NCI-H1694 treated with DMSO at 0.1 percent for 48 hours (cell line): ENCODE measurements at regions not wholly inside any gene's neighbourhood (a gene's known extent, or its start where the extent isn't known, plus 50 kb on each side); places are given as distances from the start of the nearest gene placed in this dataset.
"Not testable (repeated sequence)": the region's sequence is repeated elsewhere in the genome, so short reads cannot be mapped to it uniquely, and the experiment has no call there.

Experiments
- DNase-seq: peaks from one replicate; lab custom pipeline; 2025; lab: John Stamatoyannopoulos, UW

DNA sequence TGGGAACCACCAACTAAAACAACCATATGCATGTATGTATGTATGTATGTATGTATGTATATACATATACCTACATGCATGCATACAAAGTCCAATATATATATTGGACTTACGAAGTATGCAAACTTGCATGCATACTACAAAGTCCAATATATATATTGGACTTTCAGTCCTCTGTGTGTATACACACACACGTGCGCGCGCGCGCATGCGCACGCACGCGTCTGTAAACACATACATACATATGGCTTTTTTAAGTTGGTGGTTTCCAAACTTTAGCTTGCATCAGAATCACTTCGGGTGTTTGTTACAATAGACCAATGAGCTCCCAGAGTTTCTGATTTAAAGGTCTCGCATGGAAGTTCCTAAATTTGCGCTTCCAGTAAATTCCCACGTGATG lies 197.5 kb upstream of the C1orf87 start:
- no peak for DNase-seq

DNA sequence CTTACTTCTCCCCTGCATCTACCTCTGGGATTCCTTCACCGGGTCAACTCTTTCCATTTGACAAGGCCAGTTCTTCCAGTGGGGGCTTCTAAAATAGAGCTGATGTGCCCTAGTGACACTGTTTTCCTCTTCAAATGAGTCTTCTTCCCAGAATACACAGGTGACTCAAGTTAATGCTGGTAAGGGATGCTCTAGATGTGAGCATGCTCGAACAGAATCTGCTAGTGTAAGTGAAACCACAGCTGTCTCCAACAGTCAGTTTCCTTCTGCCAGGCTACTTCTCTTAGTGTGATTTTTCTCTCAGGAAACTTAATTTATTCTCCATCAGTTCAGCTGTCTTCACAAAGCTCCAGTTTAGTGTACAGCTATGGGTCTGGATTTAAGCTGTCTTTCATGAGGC lies 194.9 kb upstream of the C1orf87 start:
- no peak for DNase-seq

DNA sequence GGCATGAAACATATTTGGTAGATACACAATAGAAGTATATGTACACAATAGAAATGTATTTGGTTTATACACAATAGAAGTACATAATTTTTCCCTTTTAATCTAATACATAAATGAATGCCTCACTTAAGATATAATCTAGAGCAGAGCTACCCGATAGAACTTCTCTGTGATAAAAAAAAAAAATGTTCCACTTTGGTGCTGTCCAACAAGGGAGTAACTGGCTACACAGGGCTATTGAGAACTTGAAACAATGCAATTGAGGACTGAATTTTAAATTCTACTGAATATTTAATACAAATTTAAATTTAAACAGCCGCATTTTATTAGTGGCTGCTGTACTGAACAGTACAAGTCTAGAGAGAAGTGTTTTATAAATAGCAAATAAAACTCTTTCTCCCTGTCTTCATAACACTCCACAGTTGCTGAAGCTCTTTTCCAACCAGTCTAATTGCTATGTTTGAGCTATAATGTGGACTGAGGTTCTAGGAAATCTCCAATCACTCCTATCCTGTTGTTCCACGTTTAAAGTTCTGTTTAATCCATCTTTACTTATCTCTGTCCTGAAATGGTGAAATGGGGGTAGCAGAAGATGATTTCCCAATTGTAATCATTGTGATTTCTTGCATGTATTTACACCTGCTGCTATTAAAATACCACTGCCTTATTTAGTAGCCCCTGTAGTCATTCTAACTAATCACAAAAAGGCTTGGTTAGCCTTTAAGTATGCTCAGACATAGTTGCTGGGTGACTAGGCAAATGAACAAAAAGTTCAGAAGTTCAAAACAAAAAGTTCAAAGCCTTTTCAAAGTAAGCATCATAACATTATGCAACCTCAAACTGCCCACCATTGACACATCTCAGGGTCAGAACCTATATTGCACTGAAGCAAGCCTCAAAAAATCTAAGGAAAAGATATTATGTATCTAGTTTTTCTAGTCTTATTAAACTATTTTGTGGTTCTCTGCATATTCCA lies 192.3 kb upstream of the C1orf87 start:
- DNase-seq = no peak

DNA sequence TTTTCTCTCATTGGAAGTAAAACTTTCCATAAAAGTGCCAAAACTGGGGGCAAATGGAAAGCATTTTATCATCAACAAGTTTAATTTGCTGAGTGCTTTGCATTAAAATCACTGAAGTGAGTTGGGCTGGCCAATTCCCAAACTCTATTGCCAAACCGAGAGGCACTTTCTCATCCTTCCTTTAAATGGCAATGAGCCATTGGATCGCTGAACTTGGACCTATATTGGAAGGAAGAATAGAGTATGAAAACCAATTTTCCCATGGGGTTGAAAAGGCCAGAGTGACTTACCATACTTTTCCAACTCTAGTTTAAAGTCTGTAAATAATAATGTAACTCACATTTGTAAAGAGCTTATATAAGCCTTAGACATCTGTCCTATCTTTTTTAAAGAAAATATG lies 189.1 kb upstream of the C1orf87 start:
- no peak for DNase-seq

DNA sequence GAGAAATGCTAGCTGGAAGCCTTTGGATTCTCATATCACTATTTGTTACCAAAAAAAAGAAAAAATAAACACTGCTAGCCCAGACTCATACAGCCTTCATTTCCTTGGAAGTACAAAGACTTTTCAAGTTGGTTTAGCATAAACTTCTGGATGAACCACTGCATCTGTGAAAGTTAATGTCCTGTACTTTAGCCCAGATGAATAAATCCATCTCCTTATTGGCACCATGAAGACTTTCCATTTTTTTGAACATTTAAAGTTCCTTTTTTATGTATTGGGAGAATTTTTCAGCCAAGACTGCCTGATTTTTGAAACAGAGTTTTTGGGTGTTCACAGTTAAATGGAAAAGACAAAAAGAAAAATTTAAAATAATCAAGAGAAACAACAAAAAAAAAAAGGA lies 184.0 kb upstream of the C1orf87 start:
- no peak for DNase-seq

DNA sequence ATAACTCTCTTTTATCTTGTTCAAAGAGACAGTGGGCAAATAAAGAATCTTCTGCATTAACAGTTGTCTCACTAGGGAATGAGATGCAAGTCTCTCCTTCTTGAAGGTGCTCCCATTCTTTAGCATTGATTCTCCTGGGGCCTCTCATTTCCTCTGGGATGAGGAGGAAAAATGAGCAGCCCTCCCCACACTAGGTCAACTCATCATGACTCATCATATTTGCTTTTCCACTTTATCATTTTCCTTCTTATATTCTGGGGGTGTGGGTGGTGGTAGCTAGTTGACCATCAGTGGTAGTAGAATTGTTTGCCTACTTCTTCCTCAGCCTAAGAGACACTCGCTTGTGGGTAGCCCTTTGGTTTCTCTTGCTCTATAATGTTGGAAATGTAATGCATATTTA lies 182.0 kb upstream of the C1orf87 start:
- DNase-seq = no peak

DNA sequence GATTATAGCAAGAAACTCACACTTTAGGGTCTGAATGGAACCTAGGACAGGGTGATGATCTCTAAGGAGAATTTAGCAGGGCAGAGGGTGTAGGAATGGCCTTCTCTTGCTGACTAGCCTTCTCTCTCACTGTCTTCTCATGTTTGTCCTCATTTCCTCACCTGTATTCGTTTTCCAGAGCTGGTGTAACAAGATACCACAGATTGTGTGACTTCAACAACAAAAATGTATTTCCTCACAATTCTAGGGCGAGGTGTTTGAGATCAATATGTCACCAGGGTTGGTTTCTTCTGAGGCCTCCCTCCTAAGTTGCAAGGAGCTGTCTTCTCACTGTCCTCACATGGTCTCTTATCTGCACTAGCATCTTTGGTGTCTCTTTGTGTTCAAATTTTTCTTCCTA lies 177.9 kb upstream of the C1orf87 start:
- no peak for DNase-seq

DNA sequence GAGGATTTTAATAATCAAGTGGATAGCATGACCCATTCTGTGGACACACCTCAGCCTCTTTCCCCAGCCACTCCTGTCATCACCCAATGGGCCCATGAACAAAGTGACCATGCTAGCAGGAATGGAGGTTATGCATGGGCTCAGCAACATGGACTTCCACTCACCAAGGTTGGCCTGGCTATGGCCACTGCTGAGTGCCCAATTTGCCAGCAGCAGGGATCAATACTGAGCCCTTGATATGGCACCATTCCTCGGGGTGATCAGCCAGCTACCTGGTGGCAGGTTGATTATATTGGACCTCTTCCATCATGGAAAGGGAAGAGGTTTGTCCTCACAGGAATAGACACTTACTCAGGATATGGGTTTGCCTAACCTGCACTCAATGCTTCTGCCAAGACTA lies 173.9 kb upstream of the C1orf87 start:
- not testable (repeated sequence) for DNase-seq

DNA sequence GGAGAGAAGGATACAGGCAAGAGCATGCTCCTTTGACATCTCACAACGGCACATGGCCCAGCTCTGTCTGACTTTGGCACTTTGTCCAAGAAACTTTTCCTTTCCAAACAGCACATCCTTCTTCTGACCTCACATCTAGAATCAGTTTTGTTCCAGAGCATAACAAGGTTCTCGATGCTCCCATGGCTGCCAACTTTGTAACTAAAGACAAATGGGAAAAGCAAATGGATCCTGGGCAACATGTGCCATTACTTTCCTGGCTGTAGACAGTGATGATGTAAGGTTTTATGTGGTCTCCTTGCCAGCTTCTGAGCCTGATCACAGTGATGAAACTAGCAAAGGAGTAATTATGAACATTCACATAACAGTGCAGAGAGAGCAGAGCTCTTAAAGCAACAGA lies 171.8 kb upstream of the C1orf87 start:
- no peak for DNase-seq

DNA sequence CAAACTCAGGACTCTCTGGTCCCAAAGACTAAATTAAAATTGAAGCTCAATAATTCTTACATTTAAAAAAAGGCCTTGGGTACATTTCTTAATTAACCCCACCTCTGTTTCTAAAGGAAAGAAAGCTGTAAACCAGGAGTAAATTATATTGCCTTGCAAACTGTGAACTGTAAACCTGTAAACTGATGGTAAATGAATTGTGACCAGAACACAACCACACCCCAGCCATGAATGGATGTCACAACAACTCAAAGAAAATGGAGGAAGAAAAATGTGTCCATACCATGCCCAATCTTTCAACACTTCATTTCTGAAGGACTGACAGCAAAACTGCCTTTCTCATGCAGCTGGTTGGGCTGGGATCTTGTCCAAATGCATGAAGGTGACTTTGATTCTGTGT lies 171.3 kb upstream of the C1orf87 start:
- peak; percentile 25 for DNase-seq

DNA sequence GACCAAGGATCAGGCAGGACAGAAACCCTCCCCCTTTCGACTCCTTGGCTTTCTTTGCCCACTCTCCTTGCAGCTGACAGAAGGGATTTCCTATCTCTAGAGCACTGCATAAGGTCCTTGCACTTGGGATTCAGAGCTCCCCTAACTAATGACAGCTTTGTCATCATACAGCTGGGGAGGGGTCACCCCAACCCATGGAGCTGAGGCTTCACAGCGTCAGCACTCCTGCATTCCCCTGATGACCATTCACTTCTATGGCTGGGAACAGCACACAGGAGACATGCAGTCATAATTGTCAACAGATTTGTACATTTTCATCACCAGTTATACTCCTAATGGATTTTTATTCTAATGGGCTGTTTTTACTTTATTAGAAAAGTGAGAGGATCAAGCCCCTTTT lies 161.7 kb upstream of the C1orf87 start:
- no peak for DNase-seq

DNA sequence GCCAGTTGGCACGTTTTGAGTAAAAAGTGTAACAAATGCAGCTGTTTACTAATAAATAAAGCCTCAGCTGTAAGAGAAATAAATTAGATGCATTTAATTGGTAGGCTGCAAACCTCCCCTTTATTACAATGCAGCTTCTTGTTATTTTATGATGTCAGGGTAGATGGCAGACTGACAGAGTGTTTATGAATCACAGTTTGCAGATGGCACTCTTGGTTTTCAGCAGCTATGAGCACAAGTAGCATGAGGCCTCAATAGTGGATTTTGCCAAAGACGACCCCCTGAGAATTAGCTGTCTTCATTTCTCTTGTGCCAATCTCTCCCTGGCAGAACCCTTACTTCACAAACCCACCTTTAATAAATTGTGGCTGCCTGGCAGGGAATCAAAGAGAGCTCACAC lies 161.2 kb upstream of the C1orf87 start:
- peak; percentile 69 for DNase-seq

DNA sequence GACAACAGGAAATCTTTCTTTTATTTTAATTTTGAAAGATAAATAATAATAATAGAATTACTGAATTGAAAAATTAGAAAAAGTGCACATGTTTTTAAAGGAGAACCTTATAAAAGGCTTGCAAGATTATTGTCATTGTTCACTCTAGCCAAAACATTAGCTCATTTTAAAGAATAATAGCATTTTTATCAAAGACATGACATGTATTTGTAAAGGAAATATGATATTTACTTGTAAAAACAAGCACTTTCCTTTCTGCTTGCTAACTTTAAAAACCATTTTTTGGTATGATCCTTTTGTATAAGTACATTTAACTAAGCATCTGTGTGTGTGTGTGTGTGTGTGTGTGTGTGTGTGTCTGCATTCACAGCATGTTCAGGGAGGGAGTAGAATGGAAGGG lies 156.3 kb upstream of the C1orf87 start:
- DNase-seq = peak; percentile 45

DNA sequence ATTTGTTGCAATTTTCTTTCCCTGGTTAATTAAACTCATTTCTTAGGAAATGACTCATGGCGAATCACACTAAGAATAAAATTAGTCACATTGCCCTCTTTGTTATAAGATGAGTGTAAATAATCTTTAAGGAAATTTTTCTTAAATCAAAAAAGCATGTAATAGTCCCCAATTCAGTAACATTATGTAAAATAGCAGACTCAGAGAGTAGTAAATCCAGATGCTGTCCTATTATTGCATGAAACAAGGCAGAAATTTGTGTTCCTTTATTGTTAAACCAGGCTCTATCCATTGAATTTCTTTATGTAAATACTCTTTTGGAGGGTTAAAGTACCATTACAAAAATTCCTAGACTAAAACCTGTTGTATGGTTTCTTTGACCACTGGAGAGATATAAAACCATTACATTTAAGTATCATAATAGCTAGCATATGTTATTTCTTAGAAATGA lies 154.5 kb upstream of the C1orf87 start:
- no peak for DNase-seq

DNA sequence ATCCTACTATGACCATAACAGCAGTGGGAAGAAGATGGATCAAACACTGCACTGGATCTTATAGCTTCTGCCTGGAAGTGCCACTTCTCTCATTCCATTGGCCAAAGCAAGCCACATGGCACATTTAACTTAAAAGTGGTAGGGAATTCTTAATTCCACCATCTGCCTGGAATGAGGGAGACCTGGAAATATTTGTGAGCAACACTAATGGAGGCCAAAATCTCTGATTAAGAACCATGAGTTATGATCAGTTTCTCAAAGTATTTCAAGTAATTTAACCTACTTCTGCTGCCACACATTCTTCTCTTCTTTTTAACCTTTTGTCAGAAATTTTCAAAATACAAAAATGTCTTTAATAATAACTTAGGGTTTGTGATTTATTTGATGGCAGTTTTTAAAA lies 154.0 kb upstream of the C1orf87 start:
- no peak for DNase-seq

DNA sequence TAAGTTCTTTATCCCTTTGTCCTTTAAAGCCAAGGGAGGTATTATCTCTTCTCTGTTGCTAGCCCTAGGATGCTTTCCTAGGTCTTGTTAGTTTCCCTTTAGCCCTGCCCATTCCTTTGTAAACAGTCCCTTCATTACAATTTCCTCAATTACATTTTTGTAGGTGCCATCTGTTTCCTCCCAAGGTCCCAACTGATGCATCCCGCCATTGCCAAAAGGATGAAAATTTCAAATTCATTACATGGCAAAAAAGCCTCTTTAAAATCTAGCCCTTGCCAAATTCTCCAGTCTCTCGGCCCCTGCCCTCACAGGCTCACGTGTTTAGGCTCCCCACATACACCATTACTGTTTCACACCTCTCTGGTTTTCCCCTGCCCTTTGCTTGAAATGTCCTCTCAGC lies 151.9 kb upstream of the C1orf87 start:
- DNase-seq = no peak

DNA sequence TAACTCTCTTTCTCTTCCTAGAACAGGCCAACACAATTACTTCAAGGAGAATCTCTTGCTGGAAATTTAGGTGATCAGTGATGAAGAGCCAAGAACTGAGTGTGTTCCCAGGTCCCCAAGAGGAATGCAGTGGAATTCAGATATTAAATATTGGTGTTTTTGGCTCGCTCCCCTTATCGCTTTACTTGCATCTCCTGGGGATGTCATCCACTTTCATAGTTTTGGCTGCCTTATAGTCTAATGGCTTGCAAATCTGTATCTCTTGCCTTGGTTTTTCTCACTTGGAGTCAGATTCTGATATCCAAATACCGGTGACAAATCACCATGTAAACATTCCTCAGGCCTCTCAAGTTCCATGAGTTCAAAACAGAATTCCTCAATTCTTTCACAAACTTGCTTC lies 151.0 kb upstream of the C1orf87 start:
- no peak for DNase-seq

DNA sequence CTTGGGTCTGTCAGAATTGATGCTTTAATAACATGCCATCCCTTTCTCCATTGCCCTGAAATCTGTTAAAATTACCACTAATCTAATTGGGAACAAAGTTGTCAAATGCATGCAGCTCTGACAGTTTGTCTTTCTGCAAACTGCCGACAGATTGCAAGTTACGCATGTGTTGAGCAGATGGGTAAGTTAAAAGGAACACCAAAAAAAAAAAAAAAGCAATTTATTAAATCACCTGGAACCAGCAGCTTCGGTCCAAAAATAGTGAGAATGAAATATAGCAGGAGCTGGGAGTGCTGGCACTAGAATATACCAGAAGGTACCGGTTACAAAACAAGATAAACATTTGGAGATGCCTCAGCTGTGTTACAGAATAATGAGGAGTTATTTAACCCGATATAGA lies 149.6 kb upstream of the C1orf87 start:
- peak; percentile 99 for DNase-seq

DNA sequence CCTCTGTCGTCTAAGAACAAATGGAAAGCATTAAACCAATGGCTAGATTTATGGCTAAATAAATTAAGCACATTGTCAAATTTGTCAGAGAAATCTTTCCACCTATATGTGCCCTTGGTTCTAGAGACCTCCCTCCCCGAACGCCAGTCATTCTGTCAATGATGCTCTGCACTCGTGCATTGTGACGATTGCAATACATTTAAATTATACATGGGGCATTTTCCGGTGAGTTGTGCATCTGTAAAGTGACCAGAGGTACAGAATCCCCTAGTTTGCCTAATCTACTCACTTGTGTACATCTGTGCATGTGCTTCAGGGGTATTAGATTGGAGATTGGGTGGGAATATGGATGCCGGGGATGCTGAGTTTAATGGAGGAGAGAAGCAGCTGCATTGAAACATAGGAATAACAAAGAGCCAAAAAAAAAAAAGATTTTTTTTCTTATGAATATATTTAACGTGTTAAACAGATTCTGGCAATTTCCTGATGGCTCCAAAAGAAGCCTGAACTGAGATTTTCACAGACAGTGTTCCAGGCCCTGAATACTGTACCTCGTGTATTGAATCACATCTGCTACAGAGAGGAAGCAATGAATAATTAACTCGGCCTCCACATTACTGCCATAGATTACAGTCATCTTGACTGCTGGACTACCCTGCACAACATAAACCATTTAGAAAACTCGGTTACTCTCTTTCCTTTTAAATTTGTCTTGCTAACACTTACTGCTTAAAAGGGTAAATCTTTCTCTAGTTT lies 149.0 kb upstream of the C1orf87 start:
- DNase-seq = peak; percentile 98

DNA sequence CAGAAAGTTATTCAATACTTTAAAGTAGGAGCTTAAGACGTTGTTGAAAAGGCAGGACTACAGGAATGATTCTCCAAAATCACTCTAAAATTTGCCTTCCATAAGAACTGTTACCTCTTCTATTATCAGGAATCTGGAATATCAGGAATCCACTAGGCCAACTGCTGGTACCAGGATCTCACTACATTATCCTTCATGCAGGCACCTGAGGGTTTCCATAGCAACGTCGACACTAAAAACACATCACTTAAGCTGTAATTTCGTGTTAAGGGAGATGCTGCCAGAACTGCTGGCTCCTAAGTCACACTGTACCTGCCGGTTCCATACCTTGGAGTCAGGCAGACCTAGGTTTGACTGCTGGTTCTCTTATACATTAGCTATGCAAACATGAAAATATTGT lies 139.7 kb upstream of the C1orf87 start:
- no peak for DNase-seq

DNA sequence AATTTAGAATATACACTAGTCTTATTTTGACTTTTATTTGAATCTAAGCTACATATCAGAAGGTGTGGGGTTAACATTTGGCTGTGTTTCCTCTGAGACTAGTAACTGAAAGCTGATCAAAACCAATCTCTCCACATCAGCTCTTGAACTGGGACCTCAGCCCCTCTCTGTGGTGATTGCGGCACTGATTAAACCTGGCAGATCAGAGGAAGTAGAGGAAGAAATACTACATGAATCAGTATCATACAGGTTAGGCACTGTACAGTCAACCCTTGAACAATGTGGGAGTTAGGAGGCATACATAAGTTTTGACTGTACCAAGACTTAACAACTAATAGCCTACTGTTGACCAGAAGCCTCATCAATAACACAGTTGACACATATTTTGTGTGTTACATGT lies 122.5 kb upstream of the C1orf87 start:
- DNase-seq = no peak

DNA sequence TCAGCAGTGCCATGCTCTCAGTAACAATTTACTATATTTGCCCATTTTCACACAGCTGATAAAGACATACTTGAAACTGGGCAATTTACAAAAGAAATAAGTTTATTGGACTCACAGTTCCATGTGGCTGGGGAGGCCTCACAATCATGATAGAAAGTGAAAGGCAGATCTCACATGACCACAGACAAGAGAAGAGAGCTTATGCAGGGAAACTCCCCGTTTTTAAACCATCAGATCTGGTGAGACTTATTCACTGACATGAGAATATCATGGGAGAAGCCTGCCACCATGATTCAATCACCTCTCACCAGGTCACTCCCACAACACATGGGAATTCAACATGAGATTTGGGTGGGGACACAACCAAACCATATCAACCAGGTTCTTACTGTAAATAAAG lies 112.1 kb upstream of the C1orf87 start:
- no peak for DNase-seq

DNA sequence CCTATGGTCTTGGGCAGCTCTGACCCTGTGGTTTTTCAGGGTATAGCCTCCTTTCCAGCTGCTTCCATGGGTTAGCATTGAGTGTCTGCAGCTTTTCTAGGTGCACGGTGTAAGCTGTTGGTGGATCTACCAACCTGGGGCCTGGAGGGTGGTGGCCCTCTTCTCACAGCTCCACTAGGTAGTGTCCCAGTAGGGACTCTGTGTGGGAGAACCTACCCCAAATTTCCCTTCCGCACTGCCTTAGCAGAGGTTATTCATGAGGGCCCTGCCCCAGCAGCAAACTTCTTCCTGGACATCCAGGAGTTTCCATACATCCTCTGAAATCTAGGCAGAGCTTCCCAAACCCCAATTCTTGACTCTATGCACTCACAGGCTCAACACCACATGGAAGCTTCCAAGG lies 111.0 kb upstream of the C1orf87 start:
- DNase-seq = no peak
